Aorta (tissue), 5 donors: ENCODE measurements at regions not wholly inside any gene's neighbourhood (a gene's known extent, or its start where the extent isn't known, plus 50 kb on each side); places are given as distances from the start of the nearest gene placed in this dataset.
"Not testable (repeated sequence)": the region's sequence is repeated elsewhere in the genome, so short reads cannot be mapped to it uniquely, and the experiment has no call there.

Experiments used
- ATAC-seq: fragments of 200-7000 bp; cut with Tn5 transposase; one replicate; pipeline ENCODE4 v1.9.1; 2022; ENCODE audit warnings: moderate library complexity; ENCODE audit not compliant: low FRiP score
- DNase-seq, 2 donors: peaks; one replicate each; pipeline ENCODE4 v3.0.0-alpha.2; 2020
- H3K27ac ChIP-seq, 2 donors: one replicate each; pipeline ENCODE4 v1.5.1; 2013; ENCODE audit warnings: low read length in 2 of 2, mild to moderate bottlenecking in 2 of 2, moderate library complexity in 2 of 2, control low read depth in 1 of 2, inconsistent platforms in 1 of 2, low read depth in 1 of 2
- H3K27me3 ChIP-seq, 2 donors: one replicate each; pipeline ENCODE4 v1.6.1; 2013; ENCODE audit warnings: control low read depth in 1 of 2, low read length in 1 of 2, mild to moderate bottlenecking in 1 of 2, moderate library complexity in 1 of 2; ENCODE audit not compliant: insufficient read depth in 2 of 2, control insufficient read depth in 1 of 2
- H3K36me3 ChIP-seq, 2 donors: one replicate each; pipeline ENCODE4 v1.6.1; 2013; ENCODE audit warnings: control low read depth in 1 of 2, low read length in 1 of 2, mild to moderate bottlenecking in 1 of 2; ENCODE audit not compliant: insufficient read depth in 2 of 2, control insufficient read depth in 1 of 2
- H3K4me1 ChIP-seq, 2 donors: one replicate each; pipeline ENCODE4 v1.6.1; 2013; ENCODE audit warnings: low read length in 2 of 2, control low read depth in 1 of 2, mild to moderate bottlenecking in 1 of 2, moderate library complexity in 1 of 2; ENCODE audit not compliant: insufficient read depth in 2 of 2, control insufficient read depth in 1 of 2
- H3K4me3 ChIP-seq, 2 donors: one replicate each; pipeline ENCODE4 v1.5.1; 2013; ENCODE audit warnings: low read length in 2 of 2, control low read depth in 1 of 2, mild to moderate bottlenecking in 1 of 2
- H3K9me3 ChIP-seq: one replicate; pipeline ENCODE4 v1.6.1; 2013; ENCODE audit warnings: mild to moderate bottlenecking, low read length; ENCODE audit not compliant: control insufficient read depth
- WGBS, 2 donors: extraction: QIAGEN DNeasy Blood & Tissue Kit; methylation state at CpG; one replicate each; pipeline ENCODE4 v1.1.7; 2013; 5-methylcytosine and 5-hydroxymethylcytosine counted together
- intact Hi-C, 2 donors: fragments of 100-400 bp; cut with DNase I; formaldehyde crosslinking; loops; one replicate each; pipeline versions ENCODE4 v1.14.2 to v1.15.0; 2022
- donor health status: healthy with polysubstance abuse.
- donor health status: Bipolar disorder and iron deficiency.
- donor health status: DM: no; HTN: no; CAD: no.
- donor health status: DM: no; HTN: no; CAD: no.
- donor health status: DM: yes; HTN: yes; CAD: no.

GRCh38 chr2:132068407-132068806 is 93.3 kb downstream of the ANKRD30BL start:
- ATAC-seq, H3K36me3 ChIP-seq, H3K4me1 ChIP-seq, intact Hi-C loops, H3K27me3 ChIP-seq, DNase-seq, H3K4me3 ChIP-seq, H3K9me3 ChIP-seq, H3K27ac ChIP-seq: not testable (repeated sequence)
- WGBS, 2 donors = 89 to 92% methylated on average over 13 of the region's 13 CpGs

DNA sequence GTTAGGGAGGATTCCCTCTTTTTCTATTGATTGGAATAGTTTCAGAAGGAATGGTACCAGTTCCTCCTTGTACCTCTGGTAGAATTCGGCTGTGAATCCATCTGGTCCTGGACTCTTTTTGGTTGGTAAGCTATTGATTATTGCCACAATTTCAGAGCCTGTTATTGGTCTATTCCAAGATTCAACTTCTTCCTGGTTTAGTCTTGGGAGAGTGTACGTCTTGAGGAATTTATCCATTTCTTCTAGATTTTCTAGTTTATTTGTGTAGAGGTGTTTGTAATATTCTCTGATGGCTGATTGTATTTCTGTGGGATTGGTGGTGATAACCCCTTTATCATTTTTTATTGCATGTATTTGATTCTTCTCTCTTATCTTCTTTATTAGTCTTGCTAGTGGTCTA is 96.4 kb downstream of the ANKRD30BL start:
- H3K36me3 ChIP-seq, H3K27ac ChIP-seq, intact Hi-C loops, H3K4me3 ChIP-seq, DNase-seq, H3K4me1 ChIP-seq, H3K9me3 ChIP-seq, ATAC-seq, H3K27me3 ChIP-seq: not testable (repeated sequence)
- WGBS, 2 donors = 77% methylated on average over 1 of the region's 2 CpGs

GRCh38 chr2:132039609-132040236 is 122.0 kb downstream of the ANKRD30BL start:
- H3K4me1 ChIP-seq, H3K27me3 ChIP-seq, H3K9me3 ChIP-seq, H3K27ac ChIP-seq, intact Hi-C loops, H3K4me3 ChIP-seq, DNase-seq, H3K36me3 ChIP-seq, ATAC-seq: not testable (repeated sequence)
- 54 to 59% methylated on average over 5 of the region's 5 CpGs for WGBS, 2 donors

DNA sequence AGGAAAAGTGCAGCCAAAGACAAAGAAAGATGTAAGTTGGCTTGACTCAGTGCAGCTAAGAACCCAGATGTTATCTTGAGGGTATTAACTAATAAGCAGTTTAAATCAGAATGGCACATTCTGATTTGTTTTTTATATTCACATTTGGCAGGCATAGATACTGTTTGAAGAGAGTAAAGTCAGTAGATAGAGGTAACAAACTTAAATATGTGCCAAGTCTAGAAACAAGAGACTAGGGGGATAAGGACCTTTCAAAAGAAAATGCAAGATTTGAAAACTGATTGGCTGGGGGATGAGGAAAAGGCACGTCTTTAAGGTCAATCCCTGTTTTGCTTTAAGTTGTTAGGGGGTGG is 122.9 kb downstream of the ANKRD30BL start:
- intact Hi-C loops, H3K9me3 ChIP-seq, H3K36me3 ChIP-seq, ATAC-seq, DNase-seq, H3K27me3 ChIP-seq, H3K4me1 ChIP-seq, H3K27ac ChIP-seq: not testable (repeated sequence)
- H3K4me3 ChIP-seq = peak overlapping the region in 1 of 2 donors; percentile 40
- WGBS, 2 donors = 8 to 11% methylated on average over 1 of the region's 1 CpG

- no peak overlapping the region for H3K27ac ChIP-seq
- no peaks in the 10 kb centered on the region for H3K36me3 ChIP-seq
- intact Hi-C loops = no loop called here
- WGBS, 2 donors = 0 to 1% methylated on average over 52 to 84 of the region's 84 CpGs
- H3K27me3 ChIP-seq = peaks cover 0 to 2% of the 10 kb centered on the region in 2 donors
- H3K4me3 ChIP-seq = peak overlapping the region; percentile 40 to 43
- DNase-seq = peak in 1 of 2 donors; percentile 36
- ATAC-seq = no peak
- H3K4me1 ChIP-seq = no peaks in the 10 kb centered on the region
- H3K9me3 ChIP-seq = no peaks in the 10 kb centered on the region
Measured at GRCh38 chr2:132038179-132038882, 123.4 kb downstream of the ANKRD30BL start.

- intact Hi-C loops = no loop called here
- Histone ChIP-seq H3K36me3 (no peaks in the 10 kb centered on the region), H3K27ac (no peak overlapping the region), H3K4me1 (no peaks in the 10 kb centered on the region), H3K9me3 (no peaks in the 10 kb centered on the region), H3K4me3 (peak overlapping the region; percentile 40 to 43), H3K27me3 (peaks cover 0 to 2% of the 10 kb centered on the region in 2 donors)
- ATAC-seq = no peak
- WGBS, 2 donors = 1 to 4% methylated on average over 34 to 53 of the region's 53 CpGs
- DNase-seq = peak; percentile 36 to 69
Measured at GRCh38 chr2:132037527-132038178, 124.1 kb downstream of the ANKRD30BL start.

DNA sequence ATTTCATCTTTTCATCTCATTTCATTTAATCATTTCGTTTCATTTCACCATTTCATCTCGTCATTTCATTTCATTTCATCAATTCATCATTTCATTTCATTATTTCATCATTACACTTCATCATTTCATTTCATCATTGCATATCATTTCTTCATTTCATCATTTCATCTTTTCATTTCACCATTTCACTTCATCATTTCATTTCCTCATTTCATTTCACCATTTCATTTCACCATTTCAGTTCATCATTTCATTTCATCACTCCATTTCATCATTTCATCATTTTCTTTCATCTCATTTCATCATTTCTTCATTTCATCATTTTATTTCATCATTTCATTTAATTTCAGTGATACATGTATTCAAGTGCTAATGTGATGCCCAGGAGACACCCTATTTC is 127.1 kb downstream of the ANKRD30BL start:
- no peak for ATAC-seq
- H3K36me3 ChIP-seq = no peaks in the 10 kb centered on the region
- H3K9me3 ChIP-seq = no peaks in the 10 kb centered on the region
- peaks cover 0 to 2% of the 10 kb centered on the region in 2 donors for H3K27me3 ChIP-seq
- no peak for DNase-seq
- intact Hi-C loops = no loop called here
- no peaks in the 10 kb centered on the region for H3K4me1 ChIP-seq
- 68 to 90% methylated on average over 2 of the region's 2 CpGs for WGBS, 2 donors
- no peak overlapping the region for H3K4me3 ChIP-seq
- H3K27ac ChIP-seq = no peak overlapping the region

DNA sequence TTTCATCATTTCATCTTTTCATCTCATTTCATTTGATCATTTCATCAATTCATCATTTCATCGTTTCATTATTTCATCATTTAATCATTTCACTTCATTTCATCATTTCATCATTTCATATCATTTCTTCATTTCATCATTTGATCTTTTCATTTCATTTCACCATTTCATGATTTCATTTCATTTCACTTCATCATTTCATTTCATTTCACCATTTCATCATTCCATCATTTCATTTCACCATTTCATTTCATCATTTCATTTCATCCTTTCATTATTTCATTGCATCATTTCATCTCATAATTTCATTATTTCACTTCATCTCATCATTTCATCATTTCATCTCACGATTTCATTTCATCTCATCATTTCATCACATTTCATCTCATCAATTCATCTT is 127.8 kb downstream of the ANKRD30BL start:
- no peak for DNase-seq
- no peak for ATAC-seq
- peaks cover 0 to 2% of the 10 kb centered on the region in 2 donors for H3K27me3 ChIP-seq
- intact Hi-C loops = no loop called here
- H3K36me3 ChIP-seq = no peaks in the 10 kb centered on the region
- 75 to 83% methylated on average over 2 of the region's 2 CpGs for WGBS, 2 donors
- no peaks in the 10 kb centered on the region for H3K9me3 ChIP-seq
- H3K27ac ChIP-seq = no peak overlapping the region
- no peaks in the 10 kb centered on the region for H3K4me1 ChIP-seq
- no peak overlapping the region for H3K4me3 ChIP-seq

- ATAC-seq (no peak), DNase-seq (no peak)
- Histone ChIP-seq H3K4me1 (no peaks in the 10 kb centered on the region), H3K36me3 (no peaks in the 10 kb centered on the region), H3K27ac (no peak overlapping the region), H3K4me3 (no peak overlapping the region), H3K27me3 (peaks cover 0 to 2% of the 10 kb centered on the region in 2 donors), H3K9me3 (no peaks in the 10 kb centered on the region)
- 84 to 88% methylated on average over 2 of the region's 2 CpGs for WGBS, 2 donors
- intact Hi-C loops = no loop called here
Measured at GRCh38 chr2:132033365-132033764, 128.4 kb downstream of the ANKRD30BL start.
